ENCODE measurements at regions not wholly inside any gene's neighbourhood (a gene's known extent, or its start where the extent isn't known, plus 50 kb on each side); places are given as distances from the start of the nearest gene placed in this dataset.
A peak's percentile ranks its signal among the peaks of the same experiment; 100 is the strongest.

- TF ChIP-seq CTCF (IDR thresholded peaks at IDR 0.05) = no peak
- Mint-ChIP-seq H3K36me3 (ENCODE audit: unreplicated experiment) (no peaks in the 10 kb centered on the region), H3K27me3 (ENCODE audit: unreplicated experiment) (peaks cover 17% of the 10 kb centered on the region)
Measured at GRCh38 chr14:85766295-85766694, 236.4 kb downstream of the FLRT2 start.

GRCh38 chr14:85764822-85765221 lies 234.9 kb downstream of the FLRT2 start:
- DNase-seq (ENCODE audit: extremely low spot score, unreplicated experiment) = no peak
- H3K4me3 Mint-ChIP-seq (ENCODE audit: unreplicated experiment) = no peak overlapping the region
- H3K36me3 Mint-ChIP-seq (ENCODE audit: unreplicated experiment) = no peaks in the 10 kb centered on the region
- peaks cover 15% of the 10 kb centered on the region for H3K4me1 Mint-ChIP-seq (ENCODE audit: unreplicated experiment)
- no peaks in the 10 kb centered on the region for H3K9me3 Mint-ChIP-seq (ENCODE audit: unreplicated experiment)
- no peak for TF ChIP-seq CTCF (IDR thresholded peaks at IDR 0.05)
- peaks cover 18% of the 10 kb centered on the region for H3K27me3 Mint-ChIP-seq (ENCODE audit: unreplicated experiment)
- peak overlapping the region; percentile 36 for H3K27ac Mint-ChIP-seq (ENCODE audit: unreplicated experiment)

More at GRCh38 chr14:85766295-85766694, 236.4 kb downstream of the FLRT2 start:
- H3K4me1 Mint-ChIP-seq (ENCODE audit: unreplicated experiment) = peaks cover 15% of the 10 kb centered on the region
- H3K27ac Mint-ChIP-seq (ENCODE audit: unreplicated experiment) = no peak overlapping the region
- H3K4me3 Mint-ChIP-seq (ENCODE audit: unreplicated experiment) = no peak overlapping the region
- DNase-seq (ENCODE audit: extremely low spot score, unreplicated experiment) = no peak
- no peaks in the 10 kb centered on the region for H3K9me3 Mint-ChIP-seq (ENCODE audit: unreplicated experiment)

- TF ChIP-seq CTCF (IDR thresholded peaks at IDR 0.05) = no peak
- Mint-ChIP-seq H3K9me3 (ENCODE audit: unreplicated experiment) (no peaks in the 10 kb centered on the region), H3K27ac (ENCODE audit: unreplicated experiment) (no peak overlapping the region), H3K4me3 (ENCODE audit: unreplicated experiment) (no peak overlapping the region), H3K27me3 (ENCODE audit: unreplicated experiment) (peaks cover 10% of the 10 kb centered on the region), H3K36me3 (ENCODE audit: unreplicated experiment) (no peaks in the 10 kb centered on the region), H3K4me1 (ENCODE audit: unreplicated experiment) (peaks cover 15% of the 10 kb centered on the region)
- DNase-seq (ENCODE audit: extremely low spot score, unreplicated experiment) = no peak
Measured at GRCh38 chr14:85762526-85762925, 232.6 kb downstream of the FLRT2 start.

GRCh38 chr14:85752175-85752574 lies 222.2 kb downstream of the FLRT2 start:
- Mint-ChIP-seq H3K27me3 (ENCODE audit: unreplicated experiment) (peaks cover 4% of the 10 kb centered on the region), H3K4me3 (ENCODE audit: unreplicated experiment) (no peak overlapping the region), H3K4me1 (ENCODE audit: unreplicated experiment) (peaks cover 12% of the 10 kb centered on the region), H3K9me3 (ENCODE audit: unreplicated experiment) (no peaks in the 10 kb centered on the region), H3K36me3 (ENCODE audit: unreplicated experiment) (no peaks in the 10 kb centered on the region), H3K27ac (ENCODE audit: unreplicated experiment) (no peak overlapping the region)
- TF ChIP-seq CTCF (IDR thresholded peaks at IDR 0.05) = no peak
- DNase-seq (ENCODE audit: extremely low spot score, unreplicated experiment) = no peak

GRCh38 chr14:85744573-85744972 lies 214.6 kb downstream of the FLRT2 start:
- no peak for DNase-seq (ENCODE audit: extremely low spot score, unreplicated experiment)
- Mint-ChIP-seq H3K36me3 (ENCODE audit: unreplicated experiment) (no peaks in the 10 kb centered on the region), H3K4me3 (ENCODE audit: unreplicated experiment) (no peak overlapping the region), H3K27ac (ENCODE audit: unreplicated experiment) (no peak overlapping the region), H3K27me3 (ENCODE audit: unreplicated experiment) (peaks cover 4% of the 10 kb centered on the region), H3K4me1 (ENCODE audit: unreplicated experiment) (no peaks in the 10 kb centered on the region), H3K9me3 (ENCODE audit: unreplicated experiment) (no peaks in the 10 kb centered on the region)
- no peak for TF ChIP-seq CTCF (IDR thresholded peaks at IDR 0.05)

Measured in osteocyte (in vitro differentiated cells).